A549 (cell line): ENCODE measurements at regions not wholly inside any gene's neighbourhood (a gene's known extent, or its start where the extent isn't known, plus 50 kb on each side); places are given as distances from the start of the nearest gene placed in this dataset.

ENCODE experiments used
- ATAC-seq, 2 experiments: fragments of 200-7000 bp in 1 of 2; fragments of >200 bp in 1 of 2; cut with Nextera tagmentation in 1 of 2; cut with Tn5 transposase in 1 of 2; 3 replicates each; pipeline versions ENCODE4 v1.8.0 to v1.9.1; 2018 to 2020; ENCODE audit warnings: mild to moderate bottlenecking in 1 of 2, moderate library complexity in 1 of 2
- CTCF ChIA-PET: fragments of 300-600 bp; sonication (Branson Sonifier 250); formaldehyde crosslinking; extraction: SDS; loops from one replicate; lab custom pipeline; 2021; ENCODE audit warnings: antibody characterized with exemption, inconsistent platforms; lab: Yijun Ruan, JAX
- POLR2A ChIA-PET: fragments of 350-600 bp; formaldehyde crosslinking; extraction: SDS; loops from one replicate; lab custom pipeline; 2021; ENCODE audit warnings: antibody characterized with exemption, inconsistent platforms; lab: Yijun Ruan, JAX
- DNase-seq, 2 experiments: peaks; one replicate each; pipeline versions ENCODE4 v3.0.0 to v3.0.0-alpha.2; 2011 to 2016; ENCODE audit warnings: low read depth in 1 of 2, low spot score in 1 of 2
- FAIRE-seq: peaks from 2 replicates; lab custom pipeline; 2011; peaks lifted over from hg19 to GRCh38; lab: Jason Lieb, UNC
- H3K27ac ChIP-seq, 2 experiments: fragments of >200 bp; sonication (Bioruptor Twin); formaldehyde crosslinking; 3 replicates each; pipeline ENCODE4 v1.5.1; 2016 to 2017
- H3K4me1 ChIP-seq: fragments of >200 bp; sonication (Bioruptor Twin); formaldehyde crosslinking; 3 replicates; pipeline ENCODE4 v1.6.1; 2016
- H3K4me2 ChIP-seq: fragments of >200 bp; sonication (Bioruptor Twin); formaldehyde crosslinking; 3 replicates; pipeline ENCODE4 v1.6.1; 2016
- H3K4me3 ChIP-seq: fragments of >200 bp; sonication (Bioruptor Twin); formaldehyde crosslinking; 3 replicates; pipeline ENCODE4 v1.5.1; 2016
- H3K9me3 ChIP-seq: fragments of >200 bp; sonication (Bioruptor Twin); formaldehyde crosslinking; 3 replicates; pipeline ENCODE4 v1.6.1; 2016
- ATOH8 ChIP-seq: fragments of 250-450 bp; sonication (Bioruptor Pico); IDR thresholded peaks from 2 replicates; pipeline ENCODE4 v1.5.0; 2020; ENCODE audit warnings: low read depth, mild to moderate bottlenecking, moderate library complexity
- CHD2 ChIP-seq: fragments of 150-350 bp; IDR thresholded peaks from 2 replicates; pipeline ENCODE4 v1.6.1; 2014; ENCODE audit warnings: low read length; ENCODE audit not compliant: partially characterized antibody
- CHD4 ChIP-seq: fragments of 200-600 bp; sonication (generic); IDR thresholded peaks from 2 replicates; pipeline ENCODE4 v1.6.1; 2016; ENCODE audit warnings: antibody characterized with exemption, mild to moderate bottlenecking, borderline replicate concordance
- EHMT2 ChIP-seq: fragments of 200-600 bp; sonication (generic); IDR thresholded peaks from 2 replicates; pipeline ENCODE4 v1.6.1; 2016; ENCODE audit warnings: antibody characterized with exemption, low read depth, mild to moderate bottlenecking, moderate library complexity
- ELK1 ChIP-seq: fragments of 150-350 bp; IDR thresholded peaks from 2 replicates; pipeline ENCODE4 v1.6.1; 2014; ENCODE audit warnings: low read depth, mild to moderate bottlenecking, low read length
- EP300 ChIP-seq, 2 experiments: fragments of >200 bp; sonication (Bioruptor Twin); formaldehyde crosslinking; IDR thresholded peaks; 2 replicates in 1 of 2; 3 replicates in 1 of 2; pipeline ENCODE4 v1.6.1; 2016 to 2017
- ESRRA ChIP-seq: fragments of 150-350 bp; IDR thresholded peaks from 2 replicates; pipeline ENCODE4 v1.6.1; 2014; ENCODE audit warnings: mild to moderate bottlenecking, low read length, borderline replicate concordance
- FOSL2 ChIP-seq, 2 experiments: fragments of 450-650 bp in 1 of 2; fragments of >200 bp in 1 of 2; sonication (Bioruptor Twin) in 1 of 2; formaldehyde crosslinking; IDR thresholded peaks; 2 replicates each; pipeline versions ENCODE4 v1.5.0 to v1.6.1; 2016 to 2020; ENCODE audit warnings: mild to moderate bottlenecking in 1 of 2, moderate library complexity in 1 of 2
- HEYL ChIP-seq: fragments of 250-450 bp; sonication (Bioruptor Pico); IDR thresholded peaks from 2 replicates; pipeline ENCODE4 v1.8.0; 2021; ENCODE audit warnings: mild to moderate bottlenecking, moderate library complexity
- HOXA7 ChIP-seq: fragments of 250-450 bp; sonication (Bioruptor Pico); IDR thresholded peaks from 2 replicates; pipeline ENCODE4 v1.5.0; 2020; ENCODE audit warnings: mild to moderate bottlenecking, moderate library complexity
- HOXB13 ChIP-seq: fragments of 250-450 bp; sonication (Bioruptor Pico); IDR thresholded peaks from 2 replicates; pipeline ENCODE4 v1.5.0; 2020; ENCODE audit warnings: low read depth, mild to moderate bottlenecking, moderate library complexity
- MAFK ChIP-seq: fragments of 450-650 bp; IDR thresholded peaks from 2 replicates; pipeline ENCODE4 v1.6.1; 2014; ENCODE audit not compliant: partially characterized antibody
- MAZ ChIP-seq: fragments of 150-350 bp; IDR thresholded peaks from 2 replicates; pipeline ENCODE4 v1.6.1; 2014; ENCODE audit warnings: antibody characterized with exemption, low read depth, low read length, borderline replicate concordance
- NPAS2 ChIP-seq: fragments of 250-450 bp; sonication (Bioruptor Pico); IDR thresholded peaks from 2 replicates; pipeline ENCODE4 v1.8.0; 2022; ENCODE audit warnings: mild to moderate bottlenecking, moderate library complexity, borderline replicate concordance
- PBX3 ChIP-seq: IDR thresholded peaks from 2 replicates; pipeline ENCODE4 v1.6.1; 2012
- PHF8 ChIP-seq: fragments of 200-600 bp; sonication (generic); IDR thresholded peaks from 2 replicates; pipeline ENCODE4 v1.6.1; 2016; ENCODE audit warnings: low read depth, mild to moderate bottlenecking, antibody characterized with exemption, moderate library complexity, borderline replicate concordance
- POLR2A ChIP-seq: IDR thresholded peaks from 2 replicates; pipeline ENCODE4 v1.6.1; 2012; ENCODE audit warnings: mild to moderate bottlenecking, low read length
- POLR2AphosphoS2 ChIP-seq: conservative IDR thresholded peaks from 2 replicates; pipeline ENCODE4 v1.6.1; 2012; ENCODE audit warnings: low read length, improper control_type of control experiment, inconsistent platforms
- RARB ChIP-seq: fragments of 250-450 bp; sonication (Bioruptor Pico); IDR thresholded peaks from 2 replicates; pipeline ENCODE4 v1.8.0; 2021; ENCODE audit warnings: mild to moderate bottlenecking, moderate library complexity
- RFX5 ChIP-seq: fragments of 450-650 bp; IDR thresholded peaks from 2 replicates; pipeline ENCODE4 v1.7.1; 2014; ENCODE audit warnings: antibody characterized with exemption, mild to moderate bottlenecking, moderate library complexity
- SMC3 ChIP-seq: fragments of >200 bp; sonication (Bioruptor Twin); formaldehyde crosslinking; IDR thresholded peaks from 3 replicates; pipeline ENCODE4 v1.6.1; 2018; ENCODE audit warnings: inconsistent platforms
- SREBF2 ChIP-seq: fragments of 450-650 bp; IDR thresholded peaks from 2 replicates; pipeline ENCODE4 v1.6.1; 2014; ENCODE audit warnings: mild to moderate bottlenecking, moderate library complexity
- TP53 ChIP-seq: fragments of 250-450 bp; sonication (Bioruptor Pico); IDR thresholded peaks from 2 replicates; pipeline ENCODE4 v1.5.0; 2021; ENCODE audit warnings: mild to moderate bottlenecking, moderate library complexity
- ZFP36 ChIP-seq: fragments of 450-650 bp; IDR thresholded peaks from 2 replicates; pipeline ENCODE4 v1.6.1; 2014; ENCODE audit warnings: borderline replicate concordance; ENCODE audit not compliant: partially characterized antibody
- WGBS: methylation state at CpG from one replicate; pipeline ENCODE4 v1.1.6; 2017; ENCODE audit errors: missing lambda C conversion rate; 5-methylcytosine and 5-hydroxymethylcytosine counted together

GRCh38 chr5:18517641-18518380 lies 883.6 kb downstream of the TAF11L14 start:
- DNase-seq (no peak), ATAC-seq (no peak), FAIRE-seq (no peak)
- Histone ChIP-seq H3K4me2 (no peak overlapping the region), H3K4me1 (no peaks in the 10 kb centered on the region), H3K4me3 (no peak overlapping the region), H3K9me3 (no peaks in the 10 kb centered on the region), H3K27ac (no peak overlapping the region)
- 10% methylated on average over 6 of the region's 6 CpGs for WGBS
- ChIA-PET CTCF (interaction anchor here (1.2 to 1.3 kb wide), 2 partner anchors 52 to 181 kb away, joined by 3 read pairs; no protein-coding TSS in a partner anchor), POLR2A (no interaction called here)
- TF ChIP-seq TP53 (CRISPR knock-in tag) (no peak), MAZ (no peak), FOSL2 (IDR thresholded peaks at IDR 0.05) (no peak), FOSL2 (CRISPR knock-in tag; IDR thresholded peaks at IDR 0.05) (no peak), POLR2AphosphoS2 (no peak), ESRRA (no peak), SREBF2 (no peak), CHD4 (no peak), CHD2 (no peak), HEYL (CRISPR knock-in tag) (no peak), MAFK (no peak), ELK1 (no peak), POLR2A (no peak), PBX3 (no peak), EHMT2 (no peak), RARB (CRISPR knock-in tag) (no peak)

GRCh38 chr5:18523380-18523779 lies 889.1 kb downstream of the TAF11L14 start:
- no peak for DNase-seq
- no peak overlapping the region for H3K27ac ChIP-seq
- no peak for ATAC-seq
- ChIA-PET CTCF (no interaction called here), POLR2A (no interaction called here)
- H3K4me3 ChIP-seq, result no peak overlapping the region
- no peaks in the 10 kb centered on the region for H3K4me1 ChIP-seq
- no peak for FAIRE-seq
- H3K9me3 ChIP-seq, result no peaks in the 10 kb centered on the region
- no peak for TF ChIP-seq EP300 (IDR thresholded peaks at IDR 0.05)
- TF ChIP-seq RFX5, result no peak
- TF ChIP-seq SMC3, result no peak
- TF ChIP-seq HOXA7, result no peak
- no peak for TF ChIP-seq PBX3
- TF ChIP-seq HEYL (CRISPR knock-in tag), result no peak
- no peak for TF ChIP-seq CHD2
- TF ChIP-seq ZFP36, result no peak
- TF ChIP-seq SREBF2, result no peak
- TF ChIP-seq RARB (CRISPR knock-in tag), result no peak
- no peak for TF ChIP-seq HOXB13 (CRISPR knock-in tag)
- no peak for TF ChIP-seq PHF8
- TF ChIP-seq ATOH8 (CRISPR knock-in tag), result no peak
- no peak for TF ChIP-seq NPAS2
- WGBS, result 1% methylated on average over 2 of the region's 2 CpGs
- no peak overlapping the region for H3K4me2 ChIP-seq
